Heart left ventricle (tissue), 13 donors: ENCODE measurements at regions not wholly inside any gene's neighbourhood (a gene's known extent, or its start where the extent isn't known, plus 50 kb on each side); places are given as distances from the start of the nearest gene placed in this dataset.

Source experiments
- CTCF ChIP-seq, 12 donors: fragments of 200-600 bp; sonication (generic) in 4 of 12; IDR thresholded peaks; one replicate each; pipeline versions ENCODE4 v1.5.0 to v1.8.0; 2018 to 2022; ENCODE audit warnings: antibody characterized with exemption in 12 of 12, mild to moderate bottlenecking in 5 of 12
- POLR2A ChIP-seq, 2 donors: fragments of 450-650 bp; IDR thresholded peaks; one replicate each; pipeline ENCODE4 v1.6.1; 2017; ENCODE audit warnings: antibody characterized with exemption in 2 of 2, mild to moderate bottlenecking in 2 of 2, moderate library complexity in 2 of 2
- donor health status: ischemic (EF 13 %, LVEDD 7.1; RV severe dilation, severe dysfunction).
- donor health status: DM: no; HTN: yes; CAD: no.
- donor health status: DM: no; HTN: no; CAD: no.
- donor health status: ischemic (EF 25% LVEDD 6.9; RV normal size, moderate dysfunction).
- donor health status: ischemic (EF 25% LVEDD 5.7; RV mildly dilated, moderate dysfunction).
- donor health status: ischemic (EF 35%, LVEDD 5.7; RV mildly dilated, moderate dysfunction).
- donor health status: nonischemic (EF 11% LVEDD 7.7; RV severe dilation, severe dysfunction).
- donor health status: DM: yes; HTN: yes; CAD: no.
- donor health status: PGD.
- donor health status: ischemic (EF 29% LVEDD 5.4; RV normal size, mild dysfunction).
- donor health status: nonischemic (EF 23%, LVEDD 6.1; RV moderate dilation, normal function).

GRCh38 chr4:140286456-140286855, 87.0 kb upstream of the SCOC start:
- TF ChIP-seq CTCF (IDR thresholded peaks at IDR 0.05) (no peak), POLR2A (IDR thresholded peaks at IDR 0.05) (no peak)
